Cardiac muscle cell (in vitro differentiated cells and primary cell): ENCODE measurements at regions not wholly inside any gene's neighbourhood (a gene's known extent, or its start where the extent isn't known, plus 50 kb on each side); places are given as distances from the start of the nearest gene placed in this dataset.
"Not testable (repeated sequence)": the region's sequence is repeated elsewhere in the genome, so short reads cannot be mapped to it uniquely, and the experiment has no call there.

Experiments used
- DNase-seq, 2 donors: peaks; one replicate each; pipeline versions ENCODE4 v3.0.0 to v3.0.0-alpha.2; 2010 to 2017; ENCODE audit warnings: low read depth in 1 of 2, low spot score in 1 of 2
- H3K27ac ChIP-seq: fragments of 200-600 bp; sonication (generic); 2 replicates; pipeline ENCODE4 v1.5.1; 2016
- H3K27me3 ChIP-seq: fragments of 200-600 bp; sonication (generic); 2 replicates; pipeline ENCODE4 v1.6.0; 2016; ENCODE audit warnings: control low read depth
- H3K36me3 ChIP-seq: fragments of 200-600 bp; sonication (generic); 2 replicates; pipeline ENCODE4 v1.5.1; 2016; ENCODE audit warnings: control low read depth
- H3K4me1 ChIP-seq: fragments of 200-600 bp; sonication (generic); 2 replicates; pipeline ENCODE4 v1.8.1; 2017; ENCODE audit warnings: low read depth, mild to moderate bottlenecking, mixed run types
- H3K4me3 ChIP-seq: fragments of 200-600 bp; sonication (generic); 2 replicates; pipeline ENCODE4 v1.5.1; 2016; ENCODE audit warnings: mild to moderate bottlenecking
- H3K9me3 ChIP-seq: fragments of 200-600 bp; sonication (generic); 2 replicates; pipeline ENCODE4 v1.5.1; 2017; ENCODE audit warnings: low read depth, mild to moderate bottlenecking, control low read depth
- CTCF ChIP-seq: IDR thresholded peaks from 2 replicates; pipeline ENCODE4 v1.5.1; 2012; ENCODE audit warnings: low read depth, mild to moderate bottlenecking, low read length

- no peaks in the 10 kb centered on the region for H3K9me3 ChIP-seq
- H3K4me1 ChIP-seq, result no peaks in the 10 kb centered on the region
- no peaks in the 10 kb centered on the region for H3K27me3 ChIP-seq
- H3K4me3 ChIP-seq, result no peak overlapping the region
- H3K27ac ChIP-seq, result no peak overlapping the region
- no peaks in the 10 kb centered on the region for H3K36me3 ChIP-seq
- no peak for DNase-seq
- TF ChIP-seq CTCF, result no peak
These were observed 949.4 kb upstream of the GJE1 start for GRCh38 chr6:141183368-141183767.

- not testable (repeated sequence) for H3K9me3 ChIP-seq, H3K4me1 ChIP-seq, H3K4me3 ChIP-seq, H3K27ac ChIP-seq, DNase-seq, H3K27me3 ChIP-seq, H3K36me3 ChIP-seq
These were observed 957.3 kb upstream of the GJE1 start for GRCh38 chr6:141175458-141175857.

- Histone ChIP-seq H3K4me1 (no peaks in the 10 kb centered on the region), H3K27me3 (no peaks in the 10 kb centered on the region), H3K9me3 (no peaks in the 10 kb centered on the region), H3K4me3 (no peak overlapping the region), H3K27ac (no peak overlapping the region), H3K36me3 (no peaks in the 10 kb centered on the region)
- TF ChIP-seq CTCF, result no peak
- DNase-seq, result no peak
These were observed 957.8 kb upstream of the GJE1 start for GRCh38 chr6:141174932-141175331.

GRCh38 chr6:141173529-141173928, 959.2 kb upstream of the GJE1 start:
- Histone ChIP-seq H3K36me3 (no peaks in the 10 kb centered on the region), H3K27ac (no peak overlapping the region), H3K4me1 (peaks cover 3% of the 10 kb centered on the region), H3K9me3 (no peaks in the 10 kb centered on the region), H3K27me3 (no peaks in the 10 kb centered on the region), H3K4me3 (no peak overlapping the region)
- TF ChIP-seq CTCF, result no peak
- no peak for DNase-seq

GRCh38 chr6:141169419-141169818, 963.3 kb upstream of the GJE1 start:
- H3K27ac ChIP-seq, result no peak overlapping the region
- no peak overlapping the region for H3K4me3 ChIP-seq
- peaks cover 3% of the 10 kb centered on the region for H3K4me1 ChIP-seq
- H3K9me3 ChIP-seq, result no peaks in the 10 kb centered on the region
- H3K27me3 ChIP-seq, result no peaks in the 10 kb centered on the region
- DNase-seq, result peak; percentile 22 to 66
- H3K36me3 ChIP-seq, result no peaks in the 10 kb centered on the region
- no peak for TF ChIP-seq CTCF

GRCh38 chr6:141167945-141168344, 964.8 kb upstream of the GJE1 start:
- no peak for TF ChIP-seq CTCF
- H3K4me1 ChIP-seq, result peaks cover 3% of the 10 kb centered on the region
- H3K36me3 ChIP-seq, result no peaks in the 10 kb centered on the region
- DNase-seq, result no peak
- no peak overlapping the region for H3K4me3 ChIP-seq
- H3K27ac ChIP-seq, result no peak overlapping the region
- peaks cover 3% of the 10 kb centered on the region for H3K9me3 ChIP-seq
- H3K27me3 ChIP-seq, result no peaks in the 10 kb centered on the region
